IMR-90 (cell line): ENCODE measurements at regions not wholly inside any gene's neighbourhood (a gene's known extent, or its start where the extent isn't known, plus 50 kb on each side); places are given as distances from the start of the nearest gene placed in this dataset.

ENCODE experiments used
- FOS ChIP-seq: fragments of 150-350 bp; IDR thresholded peaks from 2 replicates; pipeline ENCODE4 v1.6.1; 2016; ENCODE audit warnings: low read depth, low read length
- NFE2L2 ChIP-seq: fragments of 150-350 bp; IDR thresholded peaks from 2 replicates; pipeline ENCODE4 v1.6.1; 2016; ENCODE audit warnings: low read depth, mild to moderate bottlenecking, low read length
- POLR2A ChIP-seq: IDR thresholded peaks from 2 replicates; pipeline ENCODE4 v1.6.1; 2012; ENCODE audit warnings: mild to moderate bottlenecking, low read depth, low read length
- RAD21 ChIP-seq: IDR thresholded peaks from 2 replicates; pipeline ENCODE4 v1.6.1; 2012; ENCODE audit warnings: low read length, improper control_type of control experiment
- RCOR1 ChIP-seq: IDR thresholded peaks from 2 replicates; pipeline ENCODE4 v1.6.1; 2012; ENCODE audit warnings: mild to moderate bottlenecking, low read length, improper control_type of control experiment; ENCODE audit not compliant: insufficient replicate concordance
- RFX5 ChIP-seq: IDR thresholded peaks from 2 replicates; pipeline ENCODE4 v1.8.0; 2012; ENCODE audit warnings: low read depth, mild to moderate bottlenecking, low read length, moderate library complexity
- SMC3 ChIP-seq: fragments of 150-350 bp; IDR thresholded peaks from 2 replicates; pipeline ENCODE4 v1.6.1; 2016; ENCODE audit warnings: low read depth, mild to moderate bottlenecking, antibody characterized with exemption, low read length, moderate library complexity
- USF2 ChIP-seq: fragments of 150-350 bp; IDR thresholded peaks from 2 replicates; pipeline ENCODE4 v1.6.1; 2017; ENCODE audit warnings: mild to moderate bottlenecking, antibody characterized with exemption, low read length, low read depth
- TF ChIP-seq, protein P1 (sequence below): conservative IDR thresholded peaks from 2 replicates; pipeline ENCODE4 v1.5.1; 2012; ENCODE audit warnings: mild to moderate bottlenecking, low read depth, low read length, improper control_type of control experiment
- TF ChIP-seq, protein P2 (sequence below): fragments of 150-350 bp; IDR thresholded peaks from 2 replicates; pipeline ENCODE4 v1.6.1; 2016; ENCODE audit warnings: low read depth, mild to moderate bottlenecking, low read length, moderate library complexity, borderline replicate concordance

DNA sequence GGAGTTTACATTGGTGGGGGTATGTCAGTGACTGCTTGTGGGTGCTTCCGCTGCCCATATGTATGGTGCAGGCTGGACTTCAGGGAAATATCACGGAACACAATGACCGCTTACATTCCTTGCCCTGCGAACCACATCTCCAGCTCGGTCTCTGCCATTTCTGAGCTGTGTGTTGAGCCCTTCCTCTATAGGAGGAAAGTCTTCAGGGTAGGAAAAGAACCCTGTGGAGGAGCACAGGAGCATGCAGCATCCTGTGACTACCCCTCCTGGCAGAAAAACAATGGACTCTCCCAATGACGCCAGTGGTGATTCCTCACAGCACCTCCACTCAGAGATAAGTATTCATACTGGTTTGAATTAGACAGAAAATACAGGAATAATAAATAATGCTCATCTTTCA is 276.8 kb upstream of the MAP3K1 start:
- TF ChIP-seq, protein P1, sequence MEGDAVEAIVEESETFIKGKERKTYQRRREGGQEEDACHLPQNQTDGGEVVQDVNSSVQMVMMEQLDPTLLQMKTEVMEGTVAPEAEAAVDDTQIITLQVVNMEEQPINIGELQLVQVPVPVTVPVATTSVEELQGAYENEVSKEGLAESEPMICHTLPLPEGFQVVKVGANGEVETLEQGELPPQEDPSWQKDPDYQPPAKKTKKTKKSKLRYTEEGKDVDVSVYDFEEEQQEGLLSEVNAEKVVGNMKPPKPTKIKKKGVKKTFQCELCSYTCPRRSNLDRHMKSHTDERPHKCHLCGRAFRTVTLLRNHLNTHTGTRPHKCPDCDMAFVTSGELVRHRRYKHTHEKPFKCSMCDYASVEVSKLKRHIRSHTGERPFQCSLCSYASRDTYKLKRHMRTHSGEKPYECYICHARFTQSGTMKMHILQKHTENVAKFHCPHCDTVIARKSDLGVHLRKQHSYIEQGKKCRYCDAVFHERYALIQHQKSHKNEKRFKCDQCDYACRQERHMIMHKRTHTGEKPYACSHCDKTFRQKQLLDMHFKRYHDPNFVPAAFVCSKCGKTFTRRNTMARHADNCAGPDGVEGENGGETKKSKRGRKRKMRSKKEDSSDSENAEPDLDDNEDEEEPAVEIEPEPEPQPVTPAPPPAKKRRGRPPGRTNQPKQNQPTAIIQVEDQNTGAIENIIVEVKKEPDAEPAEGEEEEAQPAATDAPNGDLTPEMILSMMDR = no peak
- TF ChIP-seq USF2 (no peak), POLR2A (no peak), FOS (no peak), NFE2L2 (no peak), SMC3 (no peak), RFX5 (no peak), RCOR1 (no peak), RAD21 (no peak)
- TF ChIP-seq, protein P2, sequence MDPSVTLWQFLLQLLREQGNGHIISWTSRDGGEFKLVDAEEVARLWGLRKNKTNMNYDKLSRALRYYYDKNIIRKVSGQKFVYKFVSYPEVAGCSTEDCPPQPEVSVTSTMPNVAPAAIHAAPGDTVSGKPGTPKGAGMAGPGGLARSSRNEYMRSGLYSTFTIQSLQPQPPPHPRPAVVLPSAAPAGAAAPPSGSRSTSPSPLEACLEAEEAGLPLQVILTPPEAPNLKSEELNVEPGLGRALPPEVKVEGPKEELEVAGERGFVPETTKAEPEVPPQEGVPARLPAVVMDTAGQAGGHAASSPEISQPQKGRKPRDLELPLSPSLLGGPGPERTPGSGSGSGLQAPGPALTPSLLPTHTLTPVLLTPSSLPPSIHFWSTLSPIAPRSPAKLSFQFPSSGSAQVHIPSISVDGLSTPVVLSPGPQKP = no peak
